Astrocyte of the hippocampus (primary cell): ENCODE measurements at regions not wholly inside any gene's neighbourhood (a gene's known extent, or its start where the extent isn't known, plus 50 kb on each side); places are given as distances from the start of the nearest gene placed in this dataset.

Source experiments
- DNase-seq: peaks from one replicate; pipeline ENCODE4 v3.0.0; 2011; ENCODE audit warnings: low read depth, low spot score

- peak; percentile 11 for DNase-seq
Observed at GRCh38 chr4:79467246-79467932, 59.4 kb upstream of the GK2 start.

GRCh38 chr4:79466621-79467020 lies 58.6 kb upstream of the GK2 start:
- no peak for DNase-seq
